ENCODE measurements at regions not wholly inside any gene's neighbourhood (a gene's known extent, or its start where the extent isn't known, plus 50 kb on each side); places are given as distances from the start of the nearest gene placed in this dataset.

GRCh38 chr2:237165405-237166276 is 80.0 kb downstream of the COPS8 start:
- Histone ChIP-seq H3K4me3 (no peak overlapping the region), H2AFZ (ENCODE audit: low read depth, low read length) (no peak overlapping the region), H3K27me3 (ENCODE audit: control insufficient read depth in 2 of 2, insufficient read depth in 2 of 2, low read length in 2 of 2) (peaks cover 0 to 6% of the 10 kb centered on the region in 2 experiments; a peak in 2 of 5 replicates), H3K36me3 (ENCODE audit: control insufficient read depth, insufficient read depth, low read length) (no peaks in the 10 kb centered on the region), H3K79me2 (ENCODE audit: control insufficient read depth, insufficient read depth, low read length) (no peaks in the 10 kb centered on the region), H3K4me2 (ENCODE audit: insufficient read depth, low read length) (no peak overlapping the region), H3K9ac (ENCODE audit: insufficient read depth in 1 of 2, low read depth in 2 of 2, low read length in 2 of 2) (no peak overlapping the region), H3K4me1 (replicated peaks in 1 of 2; ENCODE audit: control insufficient read depth in 2 of 2, insufficient read depth in 2 of 2, low read length in 2 of 2) (no peaks in the 10 kb centered on the region), H3K27ac (ENCODE audit: extremely low read depth, low read depth, low read length) (no peak overlapping the region), H4K20me1 (replicated peaks; ENCODE audit: control insufficient read depth, insufficient read depth, low read length) (no peaks in the 10 kb centered on the region), H3K9me3 (replicated peaks; ENCODE audit: control insufficient read depth, insufficient read depth, low read depth, low read length) (no peaks in the 10 kb centered on the region), H3K9me1 (ENCODE audit: control insufficient read depth, insufficient read depth, low read length) (no peaks in the 10 kb centered on the region)
- in situ Hi-C loops (cut with MboI) (no loop called here), intact Hi-C loops (cut with micrococcal nuclease) (no loop called here)
- WGBS (ENCODE audit: insufficient coverage, low coverage, missing lambda C conversion rate) = 0% methylated on average over 4 of the region's 5 CpGs
- CTCF ChIA-PET (ENCODE audit: low intra/inter-chr PET ratio) = no interaction called here
- no peak for ATAC-seq
- no peak for FAIRE-seq
- POLR2A ChIA-PET = interaction anchor here (0.5 kb wide), 1 partner anchor 247 kb away, joined by 3 read pairs; no protein-coding TSS in a partner anchor
- DNase-seq (ENCODE audit: extremely low read depth in 1 of 4, low spot score in 3 of 4) = peak in 2 of 4 experiments; percentile 9 to 12
- TF ChIP-seq RAD21 (CRISPR knock-in tag; conservative IDR thresholded peaks at IDR 0.05 in 1 of 2, IDR thresholded peaks at IDR 0.05 in 1 of 2) = peak in 1 of 2 experiments; percentile 51; a peak in 2 of 4 replicates
- peak; percentile 9 to 45 (median 35); a peak in 2 of 6 replicates for TF ChIP-seq CTCF (IDR thresholded peaks at IDR 0.05 in 2 of 3, conservative IDR thresholded peaks at IDR 0.05 in 1 of 3; ENCODE audit: insufficient read depth in 2 of 3, low read depth in 1 of 3, low read length in 3 of 3)
- TF ChIP-seq MCM5 (IDR thresholded peaks at IDR 0.05; ENCODE audit: low read depth) = no peak
- BruUV-seq (replicated peaks) = no TSS peak
